GM21390 (cell line): ENCODE measurements at regions not wholly inside any gene's neighbourhood (a gene's known extent, or its start where the extent isn't known, plus 50 kb on each side); places are given as distances from the start of the nearest gene placed in this dataset.
"Not testable (repeated sequence)": the region's sequence is repeated elsewhere in the genome, so short reads cannot be mapped to it uniquely, and the experiment has no call there.

ENCODE experiments used
- ATAC-seq: cut with Tn5 transposase; IDR thresholded peaks from one replicate; pipeline ENCODE4 v1.9.1; 2021; ENCODE audit not compliant: unreplicated experiment

DNA sequence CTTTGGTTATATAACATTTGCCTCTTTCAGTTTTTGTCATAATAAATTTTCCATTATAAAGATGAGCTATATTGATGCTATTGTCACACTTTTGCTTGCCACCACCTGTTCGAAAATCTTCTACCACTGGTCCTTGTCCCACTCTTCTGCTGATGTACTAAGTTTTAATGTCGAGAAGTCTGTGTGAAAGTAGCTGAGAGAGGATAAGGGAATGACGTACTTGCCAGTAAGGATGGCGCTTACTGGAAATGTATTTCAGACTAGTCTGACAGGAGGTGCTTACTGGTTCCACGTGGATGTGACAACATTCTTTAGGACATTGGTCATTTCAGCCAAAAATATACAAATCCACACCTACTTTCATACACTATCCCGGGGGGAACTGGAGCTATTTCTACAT, 132.7 kb upstream of the NR3C2 start:
- no peak for ATAC-seq

DNA sequence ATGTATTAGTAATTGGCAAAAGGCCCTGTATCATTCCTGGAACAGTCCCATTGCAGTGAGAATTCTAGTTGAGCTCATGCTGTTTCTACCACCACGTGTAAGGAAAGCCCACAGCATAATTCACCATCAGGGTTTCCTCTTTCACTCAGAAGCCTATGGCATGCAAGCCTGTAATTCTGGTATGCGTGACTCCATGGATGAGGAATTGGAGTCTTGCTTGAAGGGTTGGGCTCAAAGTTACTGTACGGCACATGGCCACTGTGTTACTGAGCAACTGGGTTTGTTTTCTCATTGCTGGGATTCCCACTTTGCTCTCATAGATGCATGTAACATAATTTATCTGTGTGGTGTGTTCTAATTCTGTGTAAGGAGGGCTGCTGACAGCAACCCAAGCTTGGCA, 132.3 kb upstream of the NR3C2 start:
- ATAC-seq, result no peak

DNA sequence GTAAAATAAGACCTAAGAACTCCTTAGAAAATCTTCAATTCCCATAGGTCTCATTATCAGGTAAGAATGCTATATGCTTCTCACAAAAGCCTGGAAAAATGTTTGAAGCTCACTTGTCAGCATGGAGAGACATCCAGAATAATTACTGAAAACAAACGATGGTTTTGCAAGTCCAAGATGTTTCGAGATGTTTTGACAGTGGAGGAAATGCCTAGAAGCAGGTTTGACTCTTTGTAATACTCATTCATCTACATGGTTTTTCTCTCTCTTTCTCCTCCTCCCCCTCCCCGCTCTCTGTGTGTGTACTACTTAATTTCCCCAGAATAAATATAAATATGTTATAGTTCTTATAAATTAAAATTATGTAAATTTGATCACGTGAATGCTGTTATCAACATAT, 131.9 kb upstream of the NR3C2 start:
- no peak for ATAC-seq

DNA sequence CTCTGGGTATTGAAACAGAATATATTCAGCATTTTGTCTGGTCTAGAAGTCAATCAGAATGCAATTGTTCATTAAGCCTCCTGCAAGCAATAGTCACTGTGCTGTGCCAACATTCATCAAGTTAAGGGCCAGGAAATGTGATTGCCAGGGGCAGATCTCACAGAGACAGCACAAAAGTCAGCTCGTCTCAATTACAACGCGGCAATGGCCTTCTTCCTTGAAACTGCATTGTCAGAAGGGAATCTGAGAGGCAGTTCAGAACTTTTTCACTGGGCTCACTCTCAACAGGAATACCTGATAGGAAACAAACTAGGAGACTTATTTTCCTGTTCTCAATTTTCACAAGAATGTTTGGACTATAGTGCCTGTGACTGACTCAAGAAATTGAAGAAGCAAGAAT, 131.1 kb upstream of the NR3C2 start:
- ATAC-seq, result no peak

DNA sequence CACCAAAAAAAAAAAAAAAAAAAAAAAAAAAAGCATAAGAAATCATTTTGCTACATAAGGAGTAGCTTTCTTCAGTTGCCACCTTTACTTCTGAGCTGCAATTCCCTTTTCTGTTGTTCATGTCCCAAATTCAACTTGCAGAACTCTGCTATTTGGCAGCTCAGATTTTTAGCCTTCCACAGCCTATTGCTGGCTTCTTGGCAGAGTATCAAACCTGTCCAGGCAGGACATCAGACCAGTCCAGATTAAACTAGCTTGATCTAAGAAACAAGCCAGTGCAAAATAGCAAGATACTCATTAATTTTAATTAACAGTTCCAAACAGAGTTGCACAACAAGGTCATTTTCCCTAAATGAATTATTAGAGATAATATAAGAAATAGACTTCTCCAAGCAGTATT, 123.6 kb upstream of the NR3C2 start:
- no peak for ATAC-seq

DNA sequence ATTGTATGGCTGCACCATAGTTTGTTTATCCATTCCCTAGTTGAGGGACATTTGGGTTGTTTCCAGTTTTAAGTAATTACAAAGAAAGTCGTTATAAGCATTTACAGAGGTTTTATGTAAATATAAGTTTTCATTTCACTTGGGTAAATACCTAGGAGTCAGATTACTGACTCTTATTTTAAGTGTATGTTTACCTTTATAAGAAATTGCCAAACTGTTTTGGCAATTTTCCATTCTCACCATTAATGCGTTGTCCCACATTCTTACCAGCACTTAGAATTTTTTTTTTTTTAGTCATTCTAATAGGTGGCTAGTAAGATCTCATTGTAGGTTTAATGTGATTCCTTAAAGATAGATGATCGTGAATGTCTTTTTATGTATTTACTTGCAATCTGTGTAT, 121.5 kb upstream of the NR3C2 start:
- no peak for ATAC-seq

DNA sequence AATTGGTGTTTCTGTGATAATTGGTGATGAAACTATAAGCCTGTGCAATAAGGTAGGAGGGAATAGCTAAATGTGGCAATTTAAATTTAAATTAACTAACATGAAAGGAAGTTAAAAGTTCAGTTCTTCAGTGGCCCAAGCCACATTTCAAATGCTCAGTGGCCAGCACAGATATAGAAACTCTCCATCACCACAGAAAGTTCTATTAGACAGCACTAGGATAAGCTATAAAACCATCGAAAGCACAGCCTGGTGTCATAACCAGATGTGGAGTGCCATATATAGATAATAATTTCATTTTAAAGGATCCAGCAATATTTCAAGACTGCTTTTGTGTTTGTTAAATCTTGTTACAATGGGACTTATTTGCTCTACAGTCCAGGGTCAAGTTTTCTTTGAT, 119.3 kb upstream of the NR3C2 start:
- no peak for ATAC-seq

DNA sequence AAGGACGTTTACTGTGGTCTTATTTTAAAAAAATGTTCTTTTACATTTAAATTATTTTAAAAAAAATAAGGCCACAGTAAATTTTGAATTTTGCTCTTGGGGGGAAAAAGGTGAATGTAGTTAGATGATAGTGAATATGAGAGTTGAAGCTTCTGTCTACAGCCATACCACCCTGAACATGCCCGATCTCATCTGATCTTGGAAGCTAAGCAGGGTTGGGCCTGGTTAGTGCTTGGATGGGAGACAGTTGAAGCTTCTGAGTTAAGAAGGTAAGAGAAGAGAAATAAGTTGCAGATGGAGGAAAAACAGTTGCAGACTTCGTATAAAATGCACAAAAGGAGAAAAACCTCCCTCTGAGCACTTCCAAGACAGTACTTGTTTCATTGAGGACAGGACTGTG, 115.6 kb upstream of the NR3C2 start:
- no peak for ATAC-seq

DNA sequence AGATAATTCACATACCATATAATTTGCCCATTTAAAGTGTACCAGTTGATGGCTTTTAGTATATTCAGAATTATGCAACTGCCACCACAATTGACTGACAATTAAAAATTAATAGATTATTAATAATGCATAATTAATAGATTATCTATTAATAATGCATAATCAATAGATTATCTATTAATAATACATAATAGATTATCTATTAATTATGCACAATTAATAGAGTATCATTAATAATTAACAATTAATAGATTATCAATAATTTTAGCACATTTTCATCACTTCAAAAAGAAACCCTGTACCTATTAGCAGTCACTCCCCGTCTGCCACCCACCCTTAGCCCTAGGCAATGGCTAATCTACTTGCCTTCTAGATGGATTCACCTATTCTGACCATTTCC, 108.6 kb upstream of the NR3C2 start:
- ATAC-seq, result no peak

DNA sequence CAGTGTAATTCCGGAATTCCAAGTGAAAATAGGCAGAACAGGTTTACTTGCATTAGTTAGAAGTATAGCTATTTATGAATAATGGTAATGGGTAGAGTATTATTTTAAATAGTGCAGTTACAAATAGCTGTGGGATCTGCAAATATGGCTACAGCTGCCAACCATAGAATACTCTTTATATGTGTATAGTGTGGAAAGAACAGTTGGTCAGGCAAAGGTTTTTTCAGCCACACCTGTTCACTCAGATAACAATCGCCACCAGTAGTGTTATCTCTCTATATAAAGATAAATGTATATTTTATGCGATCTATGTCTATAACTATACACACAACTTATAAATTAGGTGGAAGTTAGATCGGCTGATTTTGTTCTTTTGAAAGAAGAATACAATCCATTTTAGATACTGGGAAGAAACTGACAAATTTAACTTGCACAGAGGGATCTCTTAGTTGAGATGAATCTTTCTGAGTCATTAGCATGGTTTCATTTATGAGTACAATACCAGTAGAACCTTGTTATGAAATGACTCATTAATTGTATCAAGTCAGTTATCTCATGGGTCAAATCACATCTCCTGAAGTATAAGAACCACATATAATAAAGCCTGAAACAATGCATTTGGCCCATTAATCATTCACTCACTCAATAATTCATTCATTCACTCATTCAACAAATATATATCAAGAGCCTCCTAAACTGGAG, 100.9 kb upstream of the NR3C2 start:
- no peak for ATAC-seq

DNA sequence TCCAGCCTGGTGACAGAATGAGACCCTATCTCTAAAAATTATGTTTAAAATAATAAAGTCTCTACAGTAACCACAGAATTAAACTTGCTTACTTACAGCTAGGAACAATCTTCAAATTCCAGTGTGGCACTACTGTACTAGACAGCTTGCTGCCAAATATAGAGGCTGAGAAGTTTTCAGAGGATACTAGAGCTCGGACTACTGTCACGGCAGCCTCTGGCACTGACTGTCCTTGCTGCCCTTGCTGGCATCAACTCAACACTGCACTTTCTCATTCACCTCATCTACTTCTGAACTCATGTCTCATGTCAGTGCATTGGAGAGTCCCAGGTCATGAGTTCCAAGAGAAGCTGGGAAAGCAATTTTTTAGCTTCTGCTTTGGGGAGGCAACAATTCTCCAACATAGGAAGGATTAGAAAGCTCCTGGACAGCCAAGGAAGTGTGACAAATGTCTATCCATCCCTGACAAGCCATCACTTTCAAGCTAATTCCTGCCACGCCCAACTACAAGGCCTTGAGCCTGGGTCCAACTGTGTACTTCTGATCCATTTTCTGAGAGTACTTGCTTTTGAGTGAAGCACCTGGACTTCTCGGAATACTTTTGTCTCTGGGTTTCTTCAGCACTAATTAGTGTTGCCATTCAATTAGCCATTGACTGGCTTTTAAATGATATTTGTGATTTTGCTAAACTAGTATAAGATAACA, 98.6 kb upstream of the NR3C2 start:
- no peak for ATAC-seq

DNA sequence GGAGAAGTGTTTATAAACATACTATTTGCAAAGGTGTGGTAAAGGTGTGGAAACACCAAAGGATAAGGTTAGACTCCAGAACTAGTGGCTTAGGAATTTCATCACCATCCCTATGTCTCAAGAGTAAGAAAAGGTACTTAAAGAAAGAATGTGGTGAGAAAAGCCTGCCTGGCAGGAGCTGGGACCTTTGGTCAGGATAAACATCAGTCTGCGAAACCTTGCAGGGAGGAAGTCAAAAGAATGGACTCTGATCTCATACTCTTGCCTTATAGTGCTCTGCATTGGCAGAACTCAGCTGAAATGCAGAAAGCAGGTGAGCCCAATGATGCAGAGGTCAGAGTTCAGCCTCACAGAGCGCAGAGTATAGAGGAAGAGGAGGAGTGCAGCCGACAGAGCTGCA, 97.2 kb upstream of the NR3C2 start:
- ATAC-seq, result no peak

DNA sequence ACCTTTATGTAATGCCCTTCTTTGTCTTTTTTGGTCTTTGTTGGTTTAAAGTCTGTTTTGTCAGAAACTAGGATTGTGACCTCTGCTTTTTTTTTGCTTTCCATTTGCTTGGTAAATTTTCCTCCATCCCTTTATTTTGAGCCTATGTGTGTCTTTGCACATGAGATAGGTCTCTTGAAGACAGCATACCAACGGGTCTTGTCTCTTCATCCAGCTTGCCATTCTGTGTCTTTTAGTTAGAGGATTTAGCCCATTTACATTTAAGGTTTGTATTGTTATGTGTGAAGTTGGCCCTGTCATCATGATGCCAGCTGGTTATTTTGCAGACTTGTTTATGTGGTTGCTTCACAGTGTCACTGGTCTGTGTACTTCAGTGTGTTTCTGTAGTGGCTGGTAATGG, 91.6 kb upstream of the NR3C2 start:
- ATAC-seq, result not testable (repeated sequence)

DNA sequence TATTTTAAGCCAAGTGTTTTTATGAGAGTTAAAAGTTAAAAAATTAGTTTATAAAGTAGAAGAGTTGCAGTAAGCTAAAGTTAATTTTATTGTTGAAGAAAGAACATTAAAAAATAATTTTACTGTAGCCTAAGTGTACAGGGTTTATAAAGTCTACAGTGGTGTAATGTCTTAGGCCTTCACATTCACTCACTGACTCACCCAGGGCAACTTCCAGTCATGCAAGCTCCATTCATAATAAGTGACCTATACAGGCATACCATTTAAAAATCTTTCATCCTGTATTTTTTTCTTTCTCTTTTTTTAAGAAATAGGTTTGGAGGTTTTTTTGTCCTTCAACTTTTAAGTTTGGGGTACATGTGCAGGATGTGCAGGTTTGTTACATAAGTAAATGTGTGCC, 87.9 kb upstream of the NR3C2 start:
- ATAC-seq, result no peak

DNA sequence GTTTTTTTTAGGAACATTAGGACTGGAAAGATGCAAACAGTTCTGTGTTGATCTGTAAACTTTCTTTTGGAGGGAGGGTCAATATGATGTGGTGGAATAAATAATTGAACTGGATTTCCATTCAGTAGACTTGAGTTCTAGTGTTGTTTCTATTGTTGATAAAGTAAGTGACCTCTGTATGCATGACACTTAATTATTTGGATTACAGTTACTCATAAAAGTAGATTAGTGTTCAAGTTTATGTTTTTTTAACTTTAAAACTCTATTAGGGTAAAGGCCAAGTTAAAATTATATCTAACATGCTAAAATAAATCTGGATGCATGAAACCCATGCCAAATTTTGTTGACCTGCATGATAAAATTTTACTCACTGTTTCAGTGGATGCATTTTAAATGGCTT, 85.4 kb upstream of the NR3C2 start:
- no peak for ATAC-seq

DNA sequence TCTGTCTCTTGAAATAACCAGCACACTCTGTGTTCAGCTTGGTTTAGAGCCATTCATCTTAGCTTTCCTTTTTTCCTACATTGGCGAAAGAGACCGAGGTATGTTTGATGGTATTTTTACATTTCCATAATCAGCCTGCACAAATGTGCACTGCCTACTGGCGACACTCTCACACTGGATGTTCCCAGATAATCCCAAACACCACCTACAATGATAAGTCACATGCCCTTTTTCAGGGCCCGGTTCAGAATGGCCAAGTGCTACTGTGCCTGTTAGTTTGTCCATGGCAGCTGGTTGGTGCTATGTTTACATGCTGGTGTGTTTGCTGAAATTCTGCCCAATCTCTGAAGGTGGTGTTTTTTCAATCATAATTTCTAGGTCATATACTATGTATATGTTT, 80.8 kb upstream of the NR3C2 start:
- no peak for ATAC-seq

DNA sequence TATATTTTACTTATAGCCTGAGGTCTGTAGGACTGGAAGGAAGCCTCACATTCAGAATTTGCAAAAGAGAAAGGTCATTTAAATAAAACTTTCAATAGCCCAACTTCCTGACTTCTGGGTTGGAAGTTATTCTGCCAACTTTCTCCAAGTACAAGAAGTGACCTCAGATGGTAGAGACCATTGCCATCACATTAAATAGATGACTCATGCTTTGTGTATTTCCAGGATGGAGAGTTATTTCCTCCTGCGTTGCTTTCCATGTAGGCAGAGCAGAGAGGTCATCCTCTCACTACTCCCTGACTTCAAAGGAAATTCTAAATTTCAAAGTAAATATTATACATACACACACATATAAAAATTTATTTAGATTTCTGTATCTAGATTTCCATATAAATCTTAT, 73.0 kb upstream of the NR3C2 start:
- ATAC-seq, result no peak

DNA sequence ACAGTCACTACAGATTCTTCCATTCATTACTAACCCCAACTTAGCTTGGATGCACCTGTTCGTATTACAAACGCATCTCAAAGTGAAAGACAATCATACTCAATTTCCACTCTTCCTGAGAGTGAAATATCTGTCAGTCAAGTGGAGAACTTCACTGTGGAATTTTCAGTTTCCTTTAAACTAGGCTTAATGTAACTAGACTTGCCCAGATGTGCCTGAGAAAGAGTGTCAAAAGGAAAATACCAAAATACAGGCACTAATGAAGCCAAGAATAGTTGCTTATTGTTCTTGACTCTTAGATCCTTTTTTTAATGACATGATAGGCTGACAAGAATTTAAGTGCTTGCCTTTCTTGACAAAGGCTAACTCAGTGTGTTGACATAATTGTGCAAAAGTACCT, 72.4 kb upstream of the NR3C2 start:
- no peak for ATAC-seq

DNA sequence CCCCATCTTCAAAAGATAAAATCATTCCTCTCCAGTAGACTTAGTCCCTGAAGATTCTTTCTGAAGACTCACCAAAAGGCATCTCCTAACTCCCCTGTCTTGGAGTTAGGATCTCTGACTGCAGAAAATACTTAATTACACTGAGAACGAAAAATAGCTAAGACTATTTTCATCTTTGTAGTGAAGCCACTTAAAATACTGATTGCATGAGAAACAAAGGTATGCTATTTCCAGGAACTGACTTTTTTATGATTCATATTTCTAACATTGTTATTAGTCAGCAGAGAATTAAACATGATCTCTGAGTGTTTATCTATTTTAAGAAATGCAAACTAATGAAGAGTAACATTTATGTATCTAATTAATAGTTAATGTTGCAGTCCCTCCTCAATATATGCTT, 71.8 kb upstream of the NR3C2 start:
- no peak for ATAC-seq

DNA sequence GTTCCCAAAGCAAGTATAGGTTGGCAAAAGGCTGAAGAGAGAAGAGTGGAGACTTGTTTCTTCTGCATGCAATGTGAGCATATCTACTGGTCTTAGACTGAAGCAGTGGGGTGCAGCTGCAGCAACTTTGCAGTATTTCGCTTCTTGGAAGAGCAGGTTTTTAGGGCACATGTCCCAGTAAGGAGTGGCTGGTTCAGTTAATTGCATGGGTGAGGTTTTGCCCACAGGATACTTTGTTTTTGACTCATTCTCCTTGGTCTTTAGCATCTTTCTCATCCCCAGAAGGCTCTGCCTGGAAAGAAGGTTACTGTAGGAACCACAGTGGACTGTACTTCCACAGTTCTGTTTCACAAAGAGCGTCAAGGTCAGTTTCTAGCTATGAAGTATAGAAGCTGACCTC, 68.0 kb upstream of the NR3C2 start:
- no peak for ATAC-seq

DNA sequence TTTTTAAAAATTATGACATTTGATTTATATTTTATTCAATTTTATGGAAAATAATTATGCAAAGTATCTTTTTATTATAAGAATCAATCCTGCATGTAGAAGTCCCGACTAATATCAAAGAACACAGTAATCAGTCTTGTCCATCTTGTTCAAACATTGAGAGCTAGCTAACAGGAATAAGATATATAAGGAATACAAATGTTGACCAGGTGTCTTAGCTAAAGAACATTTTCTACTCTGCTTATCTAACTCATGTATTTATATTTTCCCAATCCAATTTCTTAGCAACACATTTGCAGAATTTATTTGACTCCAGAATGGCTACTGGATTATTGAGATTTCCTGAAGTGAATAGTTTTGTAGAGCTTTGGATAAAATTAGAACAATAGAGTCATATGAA, 61.5 kb upstream of the NR3C2 start:
- ATAC-seq, result no peak

DNA sequence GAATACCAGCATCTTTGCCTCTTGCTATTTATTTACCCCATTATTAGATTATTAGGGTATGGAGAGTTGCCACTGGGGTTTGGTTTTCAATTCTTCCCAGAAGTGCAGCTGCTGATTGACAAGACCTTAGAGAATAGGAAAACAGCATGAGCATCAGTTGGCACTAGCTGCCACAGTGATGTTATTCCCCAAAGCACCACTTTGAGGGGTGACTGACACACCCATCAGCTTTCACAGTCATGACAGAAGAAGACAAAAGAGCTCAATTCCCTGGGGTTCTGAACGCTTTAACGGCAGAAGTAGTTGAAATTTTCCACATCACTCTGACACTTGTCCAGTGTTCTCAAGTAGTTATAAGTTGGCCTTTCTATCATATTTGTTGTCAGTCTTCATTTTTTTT, 55.0 kb upstream of the NR3C2 start:
- no peak for ATAC-seq

DNA sequence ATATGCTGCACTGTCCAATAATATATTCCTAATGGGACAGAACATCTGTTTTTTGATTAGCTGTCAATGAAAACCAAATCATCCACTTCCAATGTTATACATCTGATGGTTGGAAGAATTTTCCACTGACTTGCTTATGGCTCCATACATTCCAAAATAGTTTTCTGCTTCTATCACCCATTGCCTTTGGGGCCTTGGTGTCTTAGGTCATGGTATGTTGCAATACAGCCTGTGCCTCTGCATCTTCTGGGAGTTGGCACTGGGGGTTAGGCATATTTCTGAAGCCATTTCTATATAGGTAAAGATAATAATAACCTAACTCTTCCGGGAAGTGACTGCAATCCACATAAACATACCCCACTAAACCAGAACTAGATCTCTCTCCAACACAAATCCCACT, 53.2 kb upstream of the NR3C2 start:
- no peak for ATAC-seq
